ENCODE measurements at regions not wholly inside any gene's neighbourhood (a gene's known extent, or its start where the extent isn't known, plus 50 kb on each side); places are given as distances from the start of the nearest gene placed in this dataset.

DNA sequence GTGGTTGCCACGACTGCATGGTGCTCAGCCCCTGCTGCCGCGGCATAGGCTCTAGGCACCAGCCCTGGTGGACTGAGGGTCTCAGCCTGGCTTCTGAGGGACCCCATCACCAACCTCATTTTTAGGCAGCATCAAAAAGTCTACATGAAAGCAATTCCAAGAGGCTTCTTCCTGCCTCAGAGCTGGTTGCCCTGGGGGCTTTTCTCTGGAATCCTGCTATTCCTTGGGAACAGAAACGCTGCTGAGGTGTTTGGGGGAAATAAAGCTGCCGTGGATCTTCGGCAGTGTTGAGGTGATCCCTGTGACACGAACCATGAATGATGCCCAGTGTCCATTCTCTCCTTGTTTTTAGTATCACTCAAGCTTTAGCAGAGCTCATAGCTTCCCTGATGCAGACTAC is 148.4 kb upstream of the LRFN2 start:
- TF ChIP-seq GATA2 (IDR thresholded peaks at IDR 0.05; ENCODE audit: insufficient read depth, insufficient read length, low read depth, low read length) (no peak), CTCF (IDR thresholded peaks at IDR 0.05; ENCODE audit: extremely low read depth in 1 of 2, insufficient read depth in 1 of 2, low read depth in 1 of 2, low read length in 2 of 2) (no peak), POLR2AphosphoS5 (IDR thresholded peaks at IDR 0.05; ENCODE audit: insufficient read depth, low read depth, low read length) (no peak), POLR2A (IDR thresholded peaks at IDR 0.05; ENCODE audit: low read depth, low read length) (no peak), MYC (IDR thresholded peaks at IDR 0.05; ENCODE audit: low read depth, low read length) (no peak), MAX (IDR thresholded peaks at IDR 0.05; ENCODE audit: insufficient read depth, insufficient read length) (no peak), EZH2 (IDR thresholded peaks at IDR 0.05; ENCODE audit: borderline replicate concordance, low read depth, low read length, severe bottlenecking) (peak; percentile 37), JUN (IDR thresholded peaks at IDR 0.05; ENCODE audit: borderline replicate concordance, insufficient read depth, insufficient read length, low read depth) (no peak)
